Testis (tissue), 2 donors: ENCODE measurements at regions not wholly inside any gene's neighbourhood (a gene's known extent, or its start where the extent isn't known, plus 50 kb on each side); places are given as distances from the start of the nearest gene placed in this dataset.

Source experiments
- DNase-seq: peaks from one replicate; pipeline ENCODE4 v3.0.0-alpha.2; 2019
- H3K27ac ChIP-seq, 2 donors: fragments of 200-600 bp; sonication (generic); one replicate each; pipeline ENCODE4 v1.5.1; 2019
- H3K27me3 ChIP-seq: fragments of 200-600 bp; sonication (generic); one replicate; pipeline ENCODE4 v1.5.1; 2019
- H3K36me3 ChIP-seq: fragments of 200-600 bp; sonication (generic); one replicate; pipeline ENCODE4 v1.5.1; 2017; ENCODE audit warnings: low read depth; ENCODE audit errors: missing control alignments
- H3K4me1 ChIP-seq: fragments of 200-600 bp; sonication (generic); one replicate; pipeline ENCODE4 v1.5.1; 2019
- H3K4me3 ChIP-seq, 2 donors: fragments of 200-600 bp; sonication (generic); one replicate each; pipeline ENCODE4 v1.5.1; 2017 to 2019
- H3K9me3 ChIP-seq: fragments of 200-600 bp; sonication (generic); one replicate; pipeline ENCODE4 v1.5.1; 2017
- POLR2A ChIP-seq: fragments of 450-650 bp; IDR thresholded peaks from one replicate; pipeline ENCODE4 v1.6.1; 2017; ENCODE audit warnings: antibody characterized with exemption, mild to moderate bottlenecking, moderate library complexity
- WGBS, 2 donors: methylation state at CpG; one replicate each; pipeline ENCODE4 v1.1.5; 2018; 5-methylcytosine and 5-hydroxymethylcytosine counted together
- intact Hi-C: fragments of 100-400 bp; cut with DNase I; formaldehyde crosslinking; loops from one replicate; pipeline ENCODE4 v1.15.1; 2023; ENCODE audit warnings: low total_unique reads
- TF ChIP-seq, protein P1 (sequence below), 3 experiments: fragments of 450-650 bp in 2 of 3; fragments of 200-600 bp in 1 of 3; sonication (generic) in 1 of 3; IDR thresholded peaks; one replicate each; pipeline ENCODE4 v1.5.1; 2016 to 2019; ENCODE audit warnings: antibody characterized with exemption in 3 of 3, mild to moderate bottlenecking in 2 of 3, moderate library complexity in 1 of 3

GRCh38 chr9:108803428-108804065 is 52.2 kb downstream of the ACTL7B start:
- no peak for DNase-seq
- H3K4me1 ChIP-seq: no peaks in the 10 kb centered on the region
- H3K4me3 ChIP-seq: no peak overlapping the region
- TF ChIP-seq, protein P1, sequence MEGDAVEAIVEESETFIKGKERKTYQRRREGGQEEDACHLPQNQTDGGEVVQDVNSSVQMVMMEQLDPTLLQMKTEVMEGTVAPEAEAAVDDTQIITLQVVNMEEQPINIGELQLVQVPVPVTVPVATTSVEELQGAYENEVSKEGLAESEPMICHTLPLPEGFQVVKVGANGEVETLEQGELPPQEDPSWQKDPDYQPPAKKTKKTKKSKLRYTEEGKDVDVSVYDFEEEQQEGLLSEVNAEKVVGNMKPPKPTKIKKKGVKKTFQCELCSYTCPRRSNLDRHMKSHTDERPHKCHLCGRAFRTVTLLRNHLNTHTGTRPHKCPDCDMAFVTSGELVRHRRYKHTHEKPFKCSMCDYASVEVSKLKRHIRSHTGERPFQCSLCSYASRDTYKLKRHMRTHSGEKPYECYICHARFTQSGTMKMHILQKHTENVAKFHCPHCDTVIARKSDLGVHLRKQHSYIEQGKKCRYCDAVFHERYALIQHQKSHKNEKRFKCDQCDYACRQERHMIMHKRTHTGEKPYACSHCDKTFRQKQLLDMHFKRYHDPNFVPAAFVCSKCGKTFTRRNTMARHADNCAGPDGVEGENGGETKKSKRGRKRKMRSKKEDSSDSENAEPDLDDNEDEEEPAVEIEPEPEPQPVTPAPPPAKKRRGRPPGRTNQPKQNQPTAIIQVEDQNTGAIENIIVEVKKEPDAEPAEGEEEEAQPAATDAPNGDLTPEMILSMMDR (IDR thresholded peaks at IDR 0.05): no peak
- no peak for TF ChIP-seq POLR2A
- intact Hi-C loops: no loop called here
- 80 to 82% methylated on average over 3 of the region's 3 CpGs for WGBS, 2 donors
- no peak overlapping the region for H3K27ac ChIP-seq
- no peaks in the 10 kb centered on the region for H3K9me3 ChIP-seq
- no peaks in the 10 kb centered on the region for H3K27me3 ChIP-seq
- H3K36me3 ChIP-seq: no peaks in the 10 kb centered on the region

GRCh38 chr9:108802967-108803366 is 52.8 kb downstream of the ACTL7B start:
- no peak overlapping the region for H3K27ac ChIP-seq
- TF ChIP-seq POLR2A: no peak
- TF ChIP-seq, protein P1 (IDR thresholded peaks at IDR 0.05): no peak
- no peaks in the 10 kb centered on the region for H3K4me1 ChIP-seq
- intact Hi-C loops: no loop called here
- WGBS, 2 donors: 72 to 74% methylated on average over 4 of the region's 4 CpGs
- H3K4me3 ChIP-seq: no peak overlapping the region
- no peaks in the 10 kb centered on the region for H3K27me3 ChIP-seq
- H3K9me3 ChIP-seq: no peaks in the 10 kb centered on the region
- H3K36me3 ChIP-seq: no peaks in the 10 kb centered on the region
- no peak for DNase-seq

DNA sequence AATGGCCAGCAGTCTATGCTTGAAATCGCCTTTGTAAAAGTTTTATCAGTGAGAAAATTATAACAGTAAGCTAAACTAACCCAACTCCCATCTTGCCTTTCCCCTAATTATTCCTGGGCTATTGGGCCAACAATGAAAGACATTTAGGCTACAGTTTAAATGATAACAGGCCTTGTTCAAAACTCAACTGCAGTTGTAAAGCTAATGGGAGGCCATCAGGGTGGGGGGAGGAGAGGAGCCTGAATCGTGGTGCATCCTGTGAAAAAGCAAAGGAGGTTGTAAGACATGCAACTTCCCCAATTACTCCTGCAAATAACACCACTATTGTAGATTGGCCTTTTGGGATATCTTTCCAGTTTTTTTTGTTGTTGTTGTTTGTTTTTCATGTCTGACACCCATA is 53.8 kb downstream of the ACTL7B start:
- H3K9me3 ChIP-seq: no peaks in the 10 kb centered on the region
- H3K27ac ChIP-seq: no peak overlapping the region
- no peaks in the 10 kb centered on the region for H3K27me3 ChIP-seq
- TF ChIP-seq POLR2A: no peak
- TF ChIP-seq, protein P1 (IDR thresholded peaks at IDR 0.05): no peak
- WGBS, 2 donors: 46 to 48% methylated on average over 2 of the region's 2 CpGs
- intact Hi-C loops: no loop called here
- no peak overlapping the region for H3K4me3 ChIP-seq
- H3K36me3 ChIP-seq: no peaks in the 10 kb centered on the region
- DNase-seq: no peak
- H3K4me1 ChIP-seq: no peaks in the 10 kb centered on the region

GRCh38 chr9:108800632-108801099 is 55.1 kb downstream of the ACTL7B start:
- no peak for TF ChIP-seq POLR2A
- TF ChIP-seq, protein P1 (IDR thresholded peaks at IDR 0.05): no peak
- DNase-seq: no peak
- no peaks in the 10 kb centered on the region for H3K27me3 ChIP-seq
- H3K36me3 ChIP-seq: no peaks in the 10 kb centered on the region
- intact Hi-C loops: no loop called here
- H3K9me3 ChIP-seq: no peaks in the 10 kb centered on the region
- H3K4me1 ChIP-seq: no peaks in the 10 kb centered on the region
- no peak overlapping the region for H3K4me3 ChIP-seq
- WGBS, 2 donors: 87 to 89% methylated on average over 3 of the region's 3 CpGs
- H3K27ac ChIP-seq: no peak overlapping the region

DNA sequence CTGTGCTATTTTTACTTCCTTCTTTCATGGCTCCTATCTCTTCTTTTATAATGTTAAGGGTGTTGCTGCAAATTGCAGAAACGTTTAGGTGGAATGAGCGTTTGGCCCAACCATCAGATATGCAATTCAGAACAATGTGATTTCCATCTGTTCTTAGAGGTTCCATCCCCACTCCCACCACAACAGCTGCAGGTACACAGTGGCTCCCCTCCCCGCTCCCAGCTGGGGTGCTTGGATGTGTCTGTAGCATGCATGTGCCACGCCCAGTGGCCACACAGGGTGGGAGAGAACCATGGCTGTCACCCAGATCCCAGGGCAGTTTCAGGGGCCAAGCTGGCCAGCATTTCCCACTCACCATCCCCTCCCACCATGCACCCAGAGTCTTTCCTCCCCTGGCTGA is 62.2 kb downstream of the ACTL7B start:
- H3K27me3 ChIP-seq: no peaks in the 10 kb centered on the region
- H3K27ac ChIP-seq: no peak overlapping the region
- no peaks in the 10 kb centered on the region for H3K9me3 ChIP-seq
- no peaks in the 10 kb centered on the region for H3K36me3 ChIP-seq
- no peak for DNase-seq
- intact Hi-C loops: no loop called here
- WGBS, 2 donors: 92 to 94% methylated on average over 4 of the region's 4 CpGs
- TF ChIP-seq POLR2A: no peak
- TF ChIP-seq, protein P1 (IDR thresholded peaks at IDR 0.05): no peak
- no peak overlapping the region for H3K4me3 ChIP-seq
- no peaks in the 10 kb centered on the region for H3K4me1 ChIP-seq
